ENCODE measurements at regions not wholly inside any gene's neighbourhood (a gene's known extent, or its start where the extent isn't known, plus 50 kb on each side); places are given as distances from the start of the nearest gene placed in this dataset.

- H3K4me3 ChIP-seq (ENCODE audit: low read length): no peak overlapping the region
- no peak overlapping the region for H3K27ac Mint-ChIP-seq
- no peaks in the 10 kb centered on the region for H3K4me1 ChIP-seq (ENCODE audit: insufficient read depth, low read length)
- peaks cover 0 to 4% (median 2%) of the 10 kb centered on the region in 5 donors for H3K9me3 Mint-ChIP-seq
- no peak for DNase-seq
- no peaks in the 10 kb centered on the region for H3K27me3 ChIP-seq (ENCODE audit: insufficient read depth, low read length, poor library complexity, severe bottlenecking)
- no peak overlapping the region for H3K27ac ChIP-seq (ENCODE audit: low read depth, low read length)
- H3K4me3 Mint-ChIP-seq: no peak overlapping the region
- POLR2A ChIA-PET: no interaction called here
- H3K36me3 Mint-ChIP-seq: no peaks in the 10 kb centered on the region
- H3K36me3 ChIP-seq (ENCODE audit: insufficient read depth, low read length): no peaks in the 10 kb centered on the region
- no peaks in the 10 kb centered on the region for H3K9me3 ChIP-seq (ENCODE audit: low read length)
- CTCF ChIA-PET: no interaction called here
- H3K27me3 Mint-ChIP-seq: peaks cover 0 to 19% of the 10 kb centered on the region in 2 donors
- no peaks in the 10 kb centered on the region for H3K4me1 Mint-ChIP-seq
Measured at GRCh38 chr1:63082766-63083165, 239.6 kb upstream of the FOXD3 start.

DNA sequence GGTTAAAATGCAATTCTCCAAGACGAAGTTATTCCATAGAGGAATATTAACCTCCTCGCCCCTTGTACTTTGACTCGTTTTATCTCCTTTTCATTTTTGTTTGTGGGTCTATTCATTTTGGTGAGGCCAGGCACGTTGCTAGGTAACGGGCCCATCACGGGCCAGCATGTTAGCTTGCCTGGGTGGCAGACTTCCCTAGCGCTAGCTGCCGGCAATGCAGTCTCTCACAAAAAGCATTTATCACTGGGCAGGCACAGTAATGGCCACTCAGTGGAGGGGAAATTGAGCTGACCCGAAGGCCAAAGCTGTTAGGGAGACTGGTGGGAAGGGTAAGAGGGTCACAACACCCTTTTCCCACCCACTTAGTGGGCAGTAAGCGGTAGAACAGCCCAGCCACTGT is 234.4 kb upstream of the FOXD3 start:
- ChIA-PET POLR2A (no interaction called here), CTCF (no interaction called here)
- Mint-ChIP-seq H3K9me3 (peaks cover 0 to 1% (median 0%) of the 10 kb centered on the region in 5 donors), H3K36me3 (no peaks in the 10 kb centered on the region), H3K27me3 (peaks cover 4 to 17% of the 10 kb centered on the region in 2 donors), H3K27ac (no peak overlapping the region), H3K4me1 (no peaks in the 10 kb centered on the region), H3K4me3 (no peak overlapping the region)
- H3K4me3 ChIP-seq (ENCODE audit: low read length): no peak overlapping the region
- H3K9me3 ChIP-seq (ENCODE audit: low read length): no peaks in the 10 kb centered on the region
- H3K27me3 ChIP-seq (ENCODE audit: insufficient read depth, low read length, poor library complexity, severe bottlenecking): no peaks in the 10 kb centered on the region
- H3K36me3 ChIP-seq (ENCODE audit: insufficient read depth, low read length): no peaks in the 10 kb centered on the region
- DNase-seq: no peak
- H3K27ac ChIP-seq (ENCODE audit: low read depth, low read length): no peak overlapping the region
- no peaks in the 10 kb centered on the region for H3K4me1 ChIP-seq (ENCODE audit: insufficient read depth, low read length)

GRCh38 chr1:63099188-63099587 is 223.2 kb upstream of the FOXD3 start:
- no peaks in the 10 kb centered on the region for H3K4me1 Mint-ChIP-seq
- H3K36me3 Mint-ChIP-seq: no peaks in the 10 kb centered on the region
- H3K4me3 Mint-ChIP-seq: no peak overlapping the region
- H3K4me1 ChIP-seq (ENCODE audit: insufficient read depth, low read length): no peaks in the 10 kb centered on the region
- H3K4me3 ChIP-seq (ENCODE audit: low read length): no peak overlapping the region
- H3K27ac ChIP-seq (ENCODE audit: low read depth, low read length): no peak overlapping the region
- no peaks in the 10 kb centered on the region for H3K9me3 ChIP-seq (ENCODE audit: low read length)
- DNase-seq: no peak
- peaks cover 1 to 15% of the 10 kb centered on the region in 2 donors for H3K27me3 Mint-ChIP-seq
- ChIA-PET POLR2A (no interaction called here), CTCF (no interaction called here)
- H3K27me3 ChIP-seq (ENCODE audit: insufficient read depth, low read length, poor library complexity, severe bottlenecking): no peaks in the 10 kb centered on the region
- no peak overlapping the region for H3K27ac Mint-ChIP-seq
- H3K9me3 Mint-ChIP-seq: no peaks in the 10 kb centered on the region
- H3K36me3 ChIP-seq (ENCODE audit: insufficient read depth, low read length): no peaks in the 10 kb centered on the region

DNA sequence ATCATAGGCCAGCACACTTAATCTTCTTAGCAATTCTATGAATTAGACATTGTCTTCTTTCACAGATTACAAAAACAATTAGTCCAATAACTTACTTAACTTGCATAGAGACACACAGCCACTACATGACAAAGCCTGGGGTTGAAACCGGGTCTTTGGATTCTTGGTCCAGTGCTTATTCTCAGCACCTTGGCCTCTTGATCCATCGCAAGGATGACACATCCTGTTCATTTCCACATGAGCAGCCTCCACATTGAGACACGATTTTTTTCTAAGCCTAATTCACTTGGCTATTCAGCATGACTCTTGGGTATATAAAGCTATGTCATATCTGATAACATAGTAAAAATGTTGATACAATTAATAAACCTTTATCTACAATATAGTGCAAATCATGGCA is 221.0 kb upstream of the FOXD3 start:
- Histone ChIP-seq H3K27ac (ENCODE audit: low read depth, low read length) (no peak overlapping the region), H3K36me3 (ENCODE audit: insufficient read depth, low read length) (no peaks in the 10 kb centered on the region), H3K9me3 (ENCODE audit: low read length) (no peaks in the 10 kb centered on the region), H3K27me3 (ENCODE audit: insufficient read depth, low read length, poor library complexity, severe bottlenecking) (no peaks in the 10 kb centered on the region), H3K4me3 (ENCODE audit: low read length) (no peak overlapping the region), H3K4me1 (ENCODE audit: insufficient read depth, low read length) (no peaks in the 10 kb centered on the region)
- Mint-ChIP-seq H3K27me3 (peaks cover 0 to 18% of the 10 kb centered on the region in 2 donors), H3K27ac (no peak overlapping the region), H3K36me3 (no peaks in the 10 kb centered on the region), H3K9me3 (no peaks in the 10 kb centered on the region), H3K4me3 (no peak overlapping the region), H3K4me1 (no peaks in the 10 kb centered on the region)
- DNase-seq: no peak
- POLR2A ChIA-PET: no interaction called here
- CTCF ChIA-PET: no interaction called here

DNA sequence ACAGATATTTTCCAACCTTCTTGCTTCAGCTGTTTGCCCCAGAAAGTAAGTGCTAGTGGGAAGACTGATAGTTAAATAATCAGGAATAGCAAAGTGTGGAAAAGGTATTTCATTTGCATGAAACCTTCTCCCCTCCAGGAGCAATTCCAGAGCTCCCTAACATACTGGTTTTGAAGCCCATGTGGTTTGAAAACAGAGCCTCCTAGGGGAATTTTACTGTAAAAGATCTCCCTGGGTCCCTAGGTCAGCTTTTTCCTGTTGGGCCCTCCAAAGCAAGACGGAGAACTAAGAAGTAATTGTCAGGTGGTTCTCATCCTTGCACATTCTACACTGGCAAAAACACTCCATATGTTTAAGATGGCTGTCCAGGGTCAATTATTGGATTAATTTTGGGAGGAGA is 218.7 kb upstream of the FOXD3 start:
- Mint-ChIP-seq H3K36me3 (no peaks in the 10 kb centered on the region), H3K4me3 (no peak overlapping the region), H3K27me3 (peaks cover 0 to 16% of the 10 kb centered on the region in 2 donors), H3K4me1 (no peaks in the 10 kb centered on the region), H3K9me3 (no peaks in the 10 kb centered on the region), H3K27ac (no peak overlapping the region)
- no peak overlapping the region for H3K4me3 ChIP-seq (ENCODE audit: low read length)
- no peaks in the 10 kb centered on the region for H3K27me3 ChIP-seq (ENCODE audit: insufficient read depth, low read length, poor library complexity, severe bottlenecking)
- H3K9me3 ChIP-seq (ENCODE audit: low read length): no peaks in the 10 kb centered on the region
- DNase-seq: no peak
- ChIA-PET POLR2A (no interaction called here), CTCF (no interaction called here)
- no peaks in the 10 kb centered on the region for H3K4me1 ChIP-seq (ENCODE audit: insufficient read depth, low read length)
- H3K27ac ChIP-seq (ENCODE audit: low read depth, low read length): no peak overlapping the region
- H3K36me3 ChIP-seq (ENCODE audit: insufficient read depth, low read length): no peaks in the 10 kb centered on the region

GRCh38 chr1:63107066-63107465 is 215.3 kb upstream of the FOXD3 start:
- H3K4me3 ChIP-seq (ENCODE audit: low read length): no peak overlapping the region
- H3K27ac Mint-ChIP-seq: no peak overlapping the region
- no peaks in the 10 kb centered on the region for H3K27me3 ChIP-seq (ENCODE audit: insufficient read depth, low read length, poor library complexity, severe bottlenecking)
- ChIA-PET CTCF (no interaction called here), POLR2A (no interaction called here)
- no peaks in the 10 kb centered on the region for H3K9me3 Mint-ChIP-seq
- peaks cover 0 to 12% of the 10 kb centered on the region in 2 donors for H3K27me3 Mint-ChIP-seq
- DNase-seq: no peak
- no peaks in the 10 kb centered on the region for H3K4me1 ChIP-seq (ENCODE audit: insufficient read depth, low read length)
- H3K36me3 Mint-ChIP-seq: no peaks in the 10 kb centered on the region
- no peaks in the 10 kb centered on the region for H3K36me3 ChIP-seq (ENCODE audit: insufficient read depth, low read length)
- no peak overlapping the region for H3K4me3 Mint-ChIP-seq
- no peak overlapping the region for H3K27ac ChIP-seq (ENCODE audit: low read depth, low read length)
- no peaks in the 10 kb centered on the region for H3K4me1 Mint-ChIP-seq
- H3K9me3 ChIP-seq (ENCODE audit: low read length): no peaks in the 10 kb centered on the region

GRCh38 chr1:63108206-63108605 is 214.2 kb upstream of the FOXD3 start:
- POLR2A ChIA-PET: no interaction called here
- Mint-ChIP-seq H3K36me3 (no peaks in the 10 kb centered on the region), H3K4me1 (no peaks in the 10 kb centered on the region), H3K27ac (no peak overlapping the region), H3K4me3 (no peak overlapping the region), H3K9me3 (no peaks in the 10 kb centered on the region), H3K27me3 (peaks cover 0 to 12% of the 10 kb centered on the region in 2 donors)
- DNase-seq: no peak
- CTCF ChIA-PET: no interaction called here
- Histone ChIP-seq H3K27me3 (ENCODE audit: insufficient read depth, low read length, poor library complexity, severe bottlenecking) (no peaks in the 10 kb centered on the region), H3K4me3 (ENCODE audit: low read length) (no peak overlapping the region), H3K9me3 (ENCODE audit: low read length) (no peaks in the 10 kb centered on the region), H3K36me3 (ENCODE audit: insufficient read depth, low read length) (no peaks in the 10 kb centered on the region), H3K4me1 (ENCODE audit: insufficient read depth, low read length) (no peaks in the 10 kb centered on the region), H3K27ac (ENCODE audit: low read depth, low read length) (no peak overlapping the region)

DNA sequence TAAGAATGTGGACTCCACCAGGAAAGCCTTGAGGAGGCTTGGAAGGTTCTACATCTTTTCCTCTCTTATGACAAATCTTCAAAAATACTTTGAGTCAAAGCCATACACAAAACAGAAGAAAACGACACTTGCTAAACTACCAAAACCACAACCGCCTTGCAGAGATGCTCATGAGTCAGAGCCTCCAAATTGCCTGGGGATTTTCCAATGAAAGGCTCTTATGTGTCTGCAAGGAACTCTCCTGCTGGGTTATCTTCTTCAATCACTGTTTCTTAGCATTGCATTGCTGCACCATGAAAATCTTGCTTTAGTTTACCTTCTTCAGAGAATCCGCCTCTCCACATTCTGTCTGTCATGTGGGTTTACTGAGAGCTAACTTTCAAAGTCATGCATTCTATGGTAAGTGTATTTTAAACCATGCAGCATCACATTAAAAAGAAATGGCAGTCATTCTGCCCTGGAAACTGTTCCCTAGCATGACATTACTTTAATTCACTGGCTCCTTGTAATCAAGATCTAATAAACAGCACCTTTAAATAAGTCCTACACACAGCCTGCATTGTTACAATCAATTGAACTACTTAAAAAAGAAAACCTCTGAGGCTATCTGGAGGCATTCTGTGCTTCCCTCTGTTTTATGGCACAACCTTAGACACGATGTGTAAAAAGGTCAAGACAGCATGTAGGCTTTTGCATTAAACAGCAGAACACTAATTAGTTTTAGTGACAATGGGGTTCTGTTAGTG is 210.0 kb upstream of the FOXD3 start:
- no peak overlapping the region for H3K4me3 Mint-ChIP-seq
- peaks cover 0 to 4% of the 10 kb centered on the region in 2 donors for H3K27me3 Mint-ChIP-seq
- ChIA-PET POLR2A (no interaction called here), CTCF (no interaction called here)
- no peaks in the 10 kb centered on the region for H3K36me3 Mint-ChIP-seq
- Histone ChIP-seq H3K9me3 (ENCODE audit: low read length) (no peaks in the 10 kb centered on the region), H3K27ac (ENCODE audit: low read depth, low read length) (no peak overlapping the region), H3K4me3 (ENCODE audit: low read length) (no peak overlapping the region), H3K4me1 (ENCODE audit: insufficient read depth, low read length) (no peaks in the 10 kb centered on the region), H3K36me3 (ENCODE audit: insufficient read depth, low read length) (no peaks in the 10 kb centered on the region), H3K27me3 (ENCODE audit: insufficient read depth, low read length, poor library complexity, severe bottlenecking) (no peaks in the 10 kb centered on the region)
- no peaks in the 10 kb centered on the region for H3K4me1 Mint-ChIP-seq
- H3K27ac Mint-ChIP-seq: no peak overlapping the region
- peaks cover 0 to 2% (median 0%) of the 10 kb centered on the region in 5 donors for H3K9me3 Mint-ChIP-seq
- no peak for DNase-seq

- Mint-ChIP-seq H3K4me1 (no peaks in the 10 kb centered on the region), H3K27ac (no peak overlapping the region), H3K27me3 (peaks cover 0 to 2% of the 10 kb centered on the region in 2 donors), H3K36me3 (no peaks in the 10 kb centered on the region), H3K9me3 (peaks cover 0 to 2% (median 0%) of the 10 kb centered on the region in 5 donors), H3K4me3 (no peak overlapping the region)
- Histone ChIP-seq H3K4me3 (ENCODE audit: low read length) (no peak overlapping the region), H3K4me1 (ENCODE audit: insufficient read depth, low read length) (no peaks in the 10 kb centered on the region), H3K36me3 (ENCODE audit: insufficient read depth, low read length) (no peaks in the 10 kb centered on the region), H3K27ac (ENCODE audit: low read depth, low read length) (no peak overlapping the region), H3K9me3 (ENCODE audit: low read length) (no peaks in the 10 kb centered on the region), H3K27me3 (ENCODE audit: insufficient read depth, low read length, poor library complexity, severe bottlenecking) (no peaks in the 10 kb centered on the region)
- no peak for DNase-seq
- ChIA-PET CTCF (no interaction called here), POLR2A (no interaction called here)
Measured at GRCh38 chr1:63115527-63115926, 206.8 kb upstream of the FOXD3 start.

Data from CD8-positive, alpha-beta memory T cell (primary cell).